ENCODE measurements at regions not wholly inside any gene's neighbourhood (a gene's known extent, or its start where the extent isn't known, plus 50 kb on each side); places are given as distances from the start of the nearest gene placed in this dataset.

GRCh38 chr1:24989082-24989481 is 59.0 kb upstream of the RUNX3 start:
- TF ChIP-seq, protein P1, sequence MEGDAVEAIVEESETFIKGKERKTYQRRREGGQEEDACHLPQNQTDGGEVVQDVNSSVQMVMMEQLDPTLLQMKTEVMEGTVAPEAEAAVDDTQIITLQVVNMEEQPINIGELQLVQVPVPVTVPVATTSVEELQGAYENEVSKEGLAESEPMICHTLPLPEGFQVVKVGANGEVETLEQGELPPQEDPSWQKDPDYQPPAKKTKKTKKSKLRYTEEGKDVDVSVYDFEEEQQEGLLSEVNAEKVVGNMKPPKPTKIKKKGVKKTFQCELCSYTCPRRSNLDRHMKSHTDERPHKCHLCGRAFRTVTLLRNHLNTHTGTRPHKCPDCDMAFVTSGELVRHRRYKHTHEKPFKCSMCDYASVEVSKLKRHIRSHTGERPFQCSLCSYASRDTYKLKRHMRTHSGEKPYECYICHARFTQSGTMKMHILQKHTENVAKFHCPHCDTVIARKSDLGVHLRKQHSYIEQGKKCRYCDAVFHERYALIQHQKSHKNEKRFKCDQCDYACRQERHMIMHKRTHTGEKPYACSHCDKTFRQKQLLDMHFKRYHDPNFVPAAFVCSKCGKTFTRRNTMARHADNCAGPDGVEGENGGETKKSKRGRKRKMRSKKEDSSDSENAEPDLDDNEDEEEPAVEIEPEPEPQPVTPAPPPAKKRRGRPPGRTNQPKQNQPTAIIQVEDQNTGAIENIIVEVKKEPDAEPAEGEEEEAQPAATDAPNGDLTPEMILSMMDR (IDR thresholded peaks at IDR 0.05) = no peak
- TF ChIP-seq POLR2A (IDR thresholded peaks at IDR 0.05) (no peak), POLR2AphosphoS5 (IDR thresholded peaks at IDR 0.05; ENCODE audit: insufficient read depth in 1 of 2, low read depth in 1 of 2) (no peak)
